Neural progenitor cell (in vitro differentiated cells): ENCODE measurements at regions not wholly inside any gene's neighbourhood (a gene's known extent, or its start where the extent isn't known, plus 50 kb on each side); places are given as distances from the start of the nearest gene placed in this dataset.

Experiments
- EZH2 ChIP-seq: fragments of 200-600 bp; sonication (generic); IDR thresholded peaks from 2 replicates; pipeline ENCODE4 v1.6.1; 2017; ENCODE audit warnings: antibody characterized with exemption, mild to moderate bottlenecking, moderate library complexity
- EZH2phosphoT487 ChIP-seq: fragments of 200-600 bp; sonication (generic); IDR thresholded peaks from 2 replicates; pipeline ENCODE4 v1.6.1; 2017; ENCODE audit warnings: antibody characterized with exemption
- TF ChIP-seq, protein P1 (sequence below): fragments of 200-600 bp; sonication (generic); IDR thresholded peaks from 2 replicates; pipeline ENCODE4 v1.5.1; 2017; ENCODE audit warnings: antibody characterized with exemption, mild to moderate bottlenecking

DNA sequence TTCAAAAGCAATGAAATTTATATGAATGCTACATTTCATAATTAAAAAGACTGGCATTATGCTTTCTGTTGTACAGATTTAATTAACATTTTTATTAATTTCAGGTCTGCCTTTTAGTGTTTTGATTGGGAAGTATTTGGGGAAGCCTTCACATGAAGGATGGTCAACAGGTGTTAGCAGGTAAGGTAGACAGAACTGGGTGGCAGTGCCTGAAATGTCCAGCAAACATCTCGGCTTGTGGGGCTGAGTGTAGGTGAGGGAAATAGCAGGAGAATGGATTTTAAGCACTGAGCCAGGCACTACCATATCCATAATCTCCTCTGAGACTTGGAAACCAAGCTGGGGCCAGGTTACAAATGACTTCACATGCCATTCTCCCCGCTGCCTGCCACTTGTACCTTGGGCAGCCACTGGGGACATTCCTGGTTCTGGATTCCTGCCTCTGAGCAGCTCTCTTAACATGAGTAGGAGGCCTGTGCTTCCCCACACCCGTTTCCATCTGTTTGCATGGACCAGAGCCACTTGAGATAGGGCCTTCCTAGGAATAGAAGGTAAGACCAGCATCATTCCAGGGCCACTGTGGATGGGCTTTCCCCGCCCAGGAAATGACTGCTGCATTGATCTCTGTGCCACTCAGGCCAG, 125.9 kb upstream of the HES1 start:
- TF ChIP-seq EZH2 (no peak), EZH2phosphoT487 (no peak)
- TF ChIP-seq, protein P1, sequence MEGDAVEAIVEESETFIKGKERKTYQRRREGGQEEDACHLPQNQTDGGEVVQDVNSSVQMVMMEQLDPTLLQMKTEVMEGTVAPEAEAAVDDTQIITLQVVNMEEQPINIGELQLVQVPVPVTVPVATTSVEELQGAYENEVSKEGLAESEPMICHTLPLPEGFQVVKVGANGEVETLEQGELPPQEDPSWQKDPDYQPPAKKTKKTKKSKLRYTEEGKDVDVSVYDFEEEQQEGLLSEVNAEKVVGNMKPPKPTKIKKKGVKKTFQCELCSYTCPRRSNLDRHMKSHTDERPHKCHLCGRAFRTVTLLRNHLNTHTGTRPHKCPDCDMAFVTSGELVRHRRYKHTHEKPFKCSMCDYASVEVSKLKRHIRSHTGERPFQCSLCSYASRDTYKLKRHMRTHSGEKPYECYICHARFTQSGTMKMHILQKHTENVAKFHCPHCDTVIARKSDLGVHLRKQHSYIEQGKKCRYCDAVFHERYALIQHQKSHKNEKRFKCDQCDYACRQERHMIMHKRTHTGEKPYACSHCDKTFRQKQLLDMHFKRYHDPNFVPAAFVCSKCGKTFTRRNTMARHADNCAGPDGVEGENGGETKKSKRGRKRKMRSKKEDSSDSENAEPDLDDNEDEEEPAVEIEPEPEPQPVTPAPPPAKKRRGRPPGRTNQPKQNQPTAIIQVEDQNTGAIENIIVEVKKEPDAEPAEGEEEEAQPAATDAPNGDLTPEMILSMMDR: no peak
